ENCODE measurements at regions not wholly inside any gene's neighbourhood (a gene's known extent, or its start where the extent isn't known, plus 50 kb on each side); places are given as distances from the start of the nearest gene placed in this dataset.

DNA sequence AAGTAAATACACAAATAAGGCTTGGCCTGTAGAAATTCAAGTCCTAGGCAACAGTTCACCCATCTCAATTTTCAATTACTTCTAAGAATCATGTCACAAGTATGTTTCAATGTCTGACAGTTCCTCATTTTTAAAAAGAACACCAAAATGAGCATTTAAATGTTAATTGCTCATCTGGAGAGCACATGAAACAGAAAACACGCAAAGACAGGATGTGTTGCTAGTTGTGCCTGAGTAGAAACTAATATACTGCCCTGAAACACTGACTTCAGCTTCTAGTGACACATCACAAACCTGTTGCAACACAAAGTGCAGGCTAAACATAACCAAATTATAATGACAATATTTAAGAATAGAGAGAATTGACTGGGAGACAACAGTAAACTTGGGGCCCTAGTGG is 167.3 kb upstream of the THBS1 start:
- in situ Hi-C loops (cut with MboI; ENCODE audit: low pct_ligation_motif_present in 1 of 4, low pct_unique_long_range_greater_than_20kb in 1 of 4, low sequenced_read_pairs in 3 of 4) (no loop called here), intact Hi-C loops (cut with DNase I; ENCODE audit: low total_unique reads) (no loop called here)
- 43 to 69% methylated on average over 1 of the region's 1 CpG for WGBS, 2 donors (ENCODE audit: low coverage in 1 of 2)
- no peak for DNase-seq
- H3K4me1 ChIP-seq: no peaks in the 10 kb centered on the region
- H3K36me3 ChIP-seq: no peaks in the 10 kb centered on the region
- H3K9me3 ChIP-seq: no peaks in the 10 kb centered on the region
- no peaks in the 10 kb centered on the region for H3K27me3 ChIP-seq
- H3K27ac ChIP-seq: no peak overlapping the region
- no peak overlapping the region for H3K4me3 ChIP-seq
- TF ChIP-seq, protein P1, sequence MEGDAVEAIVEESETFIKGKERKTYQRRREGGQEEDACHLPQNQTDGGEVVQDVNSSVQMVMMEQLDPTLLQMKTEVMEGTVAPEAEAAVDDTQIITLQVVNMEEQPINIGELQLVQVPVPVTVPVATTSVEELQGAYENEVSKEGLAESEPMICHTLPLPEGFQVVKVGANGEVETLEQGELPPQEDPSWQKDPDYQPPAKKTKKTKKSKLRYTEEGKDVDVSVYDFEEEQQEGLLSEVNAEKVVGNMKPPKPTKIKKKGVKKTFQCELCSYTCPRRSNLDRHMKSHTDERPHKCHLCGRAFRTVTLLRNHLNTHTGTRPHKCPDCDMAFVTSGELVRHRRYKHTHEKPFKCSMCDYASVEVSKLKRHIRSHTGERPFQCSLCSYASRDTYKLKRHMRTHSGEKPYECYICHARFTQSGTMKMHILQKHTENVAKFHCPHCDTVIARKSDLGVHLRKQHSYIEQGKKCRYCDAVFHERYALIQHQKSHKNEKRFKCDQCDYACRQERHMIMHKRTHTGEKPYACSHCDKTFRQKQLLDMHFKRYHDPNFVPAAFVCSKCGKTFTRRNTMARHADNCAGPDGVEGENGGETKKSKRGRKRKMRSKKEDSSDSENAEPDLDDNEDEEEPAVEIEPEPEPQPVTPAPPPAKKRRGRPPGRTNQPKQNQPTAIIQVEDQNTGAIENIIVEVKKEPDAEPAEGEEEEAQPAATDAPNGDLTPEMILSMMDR (IDR thresholded peaks at IDR 0.05): no peak
- no peak for TF ChIP-seq EP300 (IDR thresholded peaks at IDR 0.05; ENCODE audit: low read depth)

DNA sequence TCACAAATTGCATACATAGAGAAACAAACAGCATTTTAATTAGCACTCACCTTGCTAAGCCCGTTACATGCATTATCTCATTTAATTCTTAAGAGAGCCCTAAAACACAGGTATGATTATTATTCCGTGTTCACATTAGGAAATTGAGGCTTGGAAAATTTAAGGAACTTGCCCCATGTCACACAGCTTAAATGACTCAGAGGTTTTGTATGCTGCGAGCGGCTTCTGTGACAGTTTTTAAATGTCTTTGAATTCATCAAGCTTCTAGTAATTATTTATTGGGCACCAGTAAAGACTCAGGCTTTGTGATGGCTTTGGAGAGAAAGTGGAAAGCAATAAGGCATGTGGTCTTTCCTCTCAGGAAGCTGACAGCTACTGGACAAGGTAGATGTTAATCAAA is 166.7 kb upstream of the THBS1 start:
- no peak overlapping the region for H3K4me3 ChIP-seq

DNA sequence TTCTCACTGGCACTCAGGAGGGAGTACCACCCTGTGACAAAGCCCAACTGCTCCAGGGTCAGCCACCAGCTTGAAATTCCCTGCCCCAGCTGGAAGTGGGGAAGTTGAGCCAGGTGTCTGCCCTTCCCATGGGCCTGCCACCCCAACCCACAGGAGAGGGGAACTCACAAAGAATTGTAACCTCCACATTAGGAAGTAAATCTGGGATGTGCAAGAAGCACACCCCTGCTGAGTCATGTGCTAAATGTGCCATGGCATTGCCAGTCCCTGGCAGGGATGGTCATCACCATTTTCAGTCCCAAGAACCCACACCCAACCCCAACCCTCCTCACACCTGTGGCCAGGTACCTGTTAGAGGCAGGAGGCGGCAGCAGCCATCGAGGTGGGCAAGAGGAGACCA is 165.2 kb upstream of the THBS1 start:
- no peak for DNase-seq
- H3K9me3 ChIP-seq: no peaks in the 10 kb centered on the region
- in situ Hi-C loops (cut with MboI; ENCODE audit: low pct_ligation_motif_present in 1 of 4, low pct_unique_long_range_greater_than_20kb in 1 of 4, low sequenced_read_pairs in 3 of 4): no loop called here
- H3K27ac ChIP-seq: no peak overlapping the region
- H3K27me3 ChIP-seq: no peaks in the 10 kb centered on the region
- TF ChIP-seq, protein P1 (IDR thresholded peaks at IDR 0.05): no peak
- TF ChIP-seq POLR2A (IDR thresholded peaks at IDR 0.05) (no peak), EP300 (IDR thresholded peaks at IDR 0.05; ENCODE audit: low read depth) (no peak), POLR2AphosphoS5 (IDR thresholded peaks at IDR 0.05) (no peak)
- WGBS, 2 donors (ENCODE audit: low coverage in 1 of 2): 91% methylated on average over 1 of the region's 2 CpGs; no CpG with 5 or more reads in 1 of the 2 donors
- H3K36me3 ChIP-seq: no peaks in the 10 kb centered on the region
- H3K4me1 ChIP-seq: no peaks in the 10 kb centered on the region
- no peak overlapping the region for H3K4me3 ChIP-seq
- intact Hi-C loops (cut with DNase I; ENCODE audit: low total_unique reads): no loop called here

More for the DNA sequence above, 166.7 kb upstream of the THBS1 start:
- Histone ChIP-seq H3K27me3 (no peaks in the 10 kb centered on the region), H3K4me1 (no peaks in the 10 kb centered on the region), H3K27ac (no peak overlapping the region), H3K9me3 (no peaks in the 10 kb centered on the region), H3K36me3 (no peaks in the 10 kb centered on the region)
- in situ Hi-C loops (cut with MboI; ENCODE audit: low pct_ligation_motif_present in 1 of 4, low pct_unique_long_range_greater_than_20kb in 1 of 4, low sequenced_read_pairs in 3 of 4) (no loop called here), intact Hi-C loops (cut with DNase I; ENCODE audit: low total_unique reads) (no loop called here)
- no peak for DNase-seq
- no peak for TF ChIP-seq POLR2A (IDR thresholded peaks at IDR 0.05)
- no peak for TF ChIP-seq EP300 (IDR thresholded peaks at IDR 0.05; ENCODE audit: low read depth)
- TF ChIP-seq, protein P1 (IDR thresholded peaks at IDR 0.05): no peak
- TF ChIP-seq POLR2AphosphoS5 (IDR thresholded peaks at IDR 0.05): no peak
- WGBS, 2 donors (ENCODE audit: low coverage in 1 of 2): 87 to 93% methylated on average over 4 of the region's 4 CpGs

DNA sequence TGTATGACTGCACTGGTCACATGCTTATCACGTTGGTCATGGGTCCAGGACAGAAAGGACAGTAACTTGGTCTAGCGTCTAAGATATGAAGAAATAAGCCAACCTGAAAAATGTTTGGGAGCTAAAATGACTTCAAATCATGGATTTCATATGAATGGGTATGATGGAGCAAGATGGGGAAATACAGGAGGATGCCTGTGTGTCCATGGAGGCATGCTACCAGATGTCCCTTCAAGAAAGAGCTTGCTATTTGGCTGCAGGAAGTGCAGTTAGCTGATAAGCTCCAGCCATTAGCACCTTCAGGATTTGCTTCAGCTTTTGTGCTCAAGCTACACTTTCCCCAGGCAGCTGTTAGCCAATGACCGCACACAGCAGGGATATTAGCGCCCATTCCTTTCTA is 164.6 kb upstream of the THBS1 start:
- TF ChIP-seq POLR2A (IDR thresholded peaks at IDR 0.05) (no peak), POLR2AphosphoS5 (IDR thresholded peaks at IDR 0.05) (no peak), EP300 (IDR thresholded peaks at IDR 0.05; ENCODE audit: low read depth) (no peak)
- TF ChIP-seq, protein P1 (IDR thresholded peaks at IDR 0.05): no peak
- WGBS, 2 donors (ENCODE audit: low coverage in 1 of 2): 78 to 88% methylated on average over 4 of the region's 4 CpGs

More for the DNA sequence above, 164.6 kb upstream of the THBS1 start:
- H3K27me3 ChIP-seq: no peaks in the 10 kb centered on the region
- intact Hi-C loops (cut with DNase I; ENCODE audit: low total_unique reads) (no loop called here), in situ Hi-C loops (cut with MboI; ENCODE audit: low pct_ligation_motif_present in 1 of 4, low pct_unique_long_range_greater_than_20kb in 1 of 4, low sequenced_read_pairs in 3 of 4) (no loop called here)
- DNase-seq: no peak
- H3K4me3 ChIP-seq: no peak overlapping the region
- H3K4me1 ChIP-seq: no peaks in the 10 kb centered on the region
- H3K27ac ChIP-seq: no peak overlapping the region
- H3K36me3 ChIP-seq: no peaks in the 10 kb centered on the region
- no peaks in the 10 kb centered on the region for H3K9me3 ChIP-seq

Data from transverse colon (tissue), 4 donors.